IMR-90 (cell line): ENCODE measurements at regions not wholly inside any gene's neighbourhood (a gene's known extent, or its start where the extent isn't known, plus 50 kb on each side); places are given as distances from the start of the nearest gene placed in this dataset.

ENCODE experiments used
- ATAC-seq: fragments of 200-7000 bp; cut with Tn5 transposase; 2 replicates; pipeline ENCODE4 v1.9.1; 2020; ENCODE audit warnings: low read depth, mild to moderate bottlenecking, moderate library complexity
- BruUV-seq: library from RNA; stranded (reverse); fragments of 400-500 nt; replicated peaks from 2 replicates; lab custom pipeline; 2021; lab: Mats Ljungman, UMichigan
- CTCF ChIA-PET: fragments of 300-600 bp; formaldehyde crosslinking; extraction: SDS; loops from one replicate; lab custom pipeline; 2021; ENCODE audit warnings: antibody characterized with exemption; lab: Yijun Ruan, JAX
- POLR2A ChIA-PET: fragments of 300-600 bp; sonication (Branson Sonifier 250); formaldehyde crosslinking; loops from one replicate; lab custom pipeline; 2022; ENCODE audit warnings: antibody characterized with exemption; ENCODE audit not compliant: unreplicated experiment; lab: Charles Lee
- DNase-seq: peaks from one replicate; pipeline ENCODE4 v3.0.0; 2013
- H2AFZ ChIP-seq: replicated peaks from 2 replicates; pipeline ENCODE3; 2013; ENCODE audit warnings: low read length, mild to moderate bottlenecking; ENCODE audit not compliant: poor library complexity
- H2AK5ac ChIP-seq: 2 replicates; pipeline ENCODE4 v1.6.1; 2013; ENCODE audit warnings: low read depth, low read length, inconsistent platforms
- H2AK9ac ChIP-seq: replicated peaks from 2 replicates; pipeline ENCODE3; 2013; ENCODE audit warnings: mild to moderate bottlenecking, low read depth, low read length, moderate library complexity; ENCODE audit not compliant: poor library complexity
- H2BK120ac ChIP-seq: 2 replicates; pipeline ENCODE4 v1.6.1; 2013; ENCODE audit warnings: low read depth, low read length, inconsistent platforms
- H2BK15ac ChIP-seq: 3 replicates; pipeline ENCODE4 v1.6.1; 2013; ENCODE audit warnings: low read depth, low read length, inconsistent platforms
- H2BK20ac ChIP-seq: 2 replicates; pipeline ENCODE4 v1.6.1; 2013; ENCODE audit warnings: low read depth, mild to moderate bottlenecking, inconsistent platforms, low read length, moderate library complexity
- H2BK5ac ChIP-seq: 2 replicates; pipeline ENCODE4 v1.6.1; 2013; ENCODE audit warnings: mild to moderate bottlenecking, low read depth, low read length, inconsistent platforms; ENCODE audit not compliant: poor library complexity, severe bottlenecking
- H3K14ac ChIP-seq: replicated peaks from 2 replicates; pipeline ENCODE4 v1.6.1; 2013; ENCODE audit warnings: low read depth, low read length, inconsistent platforms
- H3K18ac ChIP-seq: 2 replicates; pipeline ENCODE4 v1.6.1; 2013; ENCODE audit warnings: low read depth, low read length, control low read depth
- H3K23ac ChIP-seq: 2 replicates; pipeline ENCODE4 v1.6.1; 2013; ENCODE audit warnings: low read depth, low read length, inconsistent platforms
- H3K27ac ChIP-seq: 2 replicates; pipeline ENCODE4 v1.5.1; 2013; ENCODE audit warnings: mild to moderate bottlenecking, control low read depth, low read length; ENCODE audit not compliant: insufficient read depth
- H3K27me3 ChIP-seq: 2 replicates; pipeline ENCODE4 v1.6.1; 2013; ENCODE audit warnings: low read length; ENCODE audit not compliant: control insufficient read depth, insufficient read depth
- H3K36me3 ChIP-seq: 2 replicates; pipeline ENCODE4 v1.6.1; 2013; ENCODE audit warnings: low read length, mixed read lengths; ENCODE audit not compliant: control insufficient read depth, insufficient read depth
- H3K4ac ChIP-seq: 2 replicates; pipeline ENCODE4 v1.6.1; 2013; ENCODE audit warnings: low read depth, low read length, inconsistent platforms
- H3K4me1 ChIP-seq: 2 replicates; pipeline ENCODE4 v1.6.1; 2013; ENCODE audit warnings: low read length, mixed read lengths; ENCODE audit not compliant: control insufficient read depth, insufficient read depth
- H3K4me2 ChIP-seq: 2 replicates; pipeline ENCODE4 v1.6.1; 2013; ENCODE audit warnings: low read depth, mild to moderate bottlenecking, control low read depth, low read length, moderate library complexity
- H3K4me3 ChIP-seq: 2 replicates; pipeline ENCODE4 v1.5.1; 2013; ENCODE audit warnings: low read depth, mild to moderate bottlenecking, control low read depth, low read length, moderate library complexity; ENCODE audit not compliant: insufficient read depth
- H3K56ac ChIP-seq: 2 replicates; pipeline ENCODE4 v1.6.1; 2013; ENCODE audit warnings: low read length, inconsistent platforms; ENCODE audit not compliant: insufficient read depth; ENCODE audit errors: extremely low read depth
- H3K79me1 ChIP-seq, 2 experiments: 2 replicates each; pipeline ENCODE4 v1.6.1; 2013; ENCODE audit warnings: low read length in 2 of 2, inconsistent platforms in 1 of 2, low read depth in 1 of 2
- H3K9ac ChIP-seq: 2 replicates; pipeline ENCODE4 v1.6.1; 2013; ENCODE audit warnings: low read depth, low read length, control low read depth
- H3K9me1 ChIP-seq: 2 replicates; pipeline ENCODE4 v1.6.1; 2013; ENCODE audit warnings: low read length, inconsistent platforms; ENCODE audit not compliant: insufficient read depth
- H3K9me3 ChIP-seq: 2 replicates; pipeline ENCODE4 v1.6.1; 2013; ENCODE audit warnings: low read length; ENCODE audit not compliant: control insufficient read depth, insufficient read depth
- H4K20me1 ChIP-seq: 2 replicates; pipeline ENCODE4 v1.6.1; 2013; ENCODE audit warnings: low read length, inconsistent platforms; ENCODE audit not compliant: insufficient read depth
- H4K5ac ChIP-seq: 2 replicates; pipeline ENCODE4 v1.6.1; 2013; ENCODE audit warnings: mild to moderate bottlenecking, low read depth, low read length, control low read depth
- H4K8ac ChIP-seq, 2 experiments: 2 replicates each; pipeline ENCODE4 v1.6.1; 2013; ENCODE audit warnings: low read depth in 2 of 2, low read length in 2 of 2, control low read depth in 1 of 2, inconsistent platforms in 1 of 2
- H4K91ac ChIP-seq: 2 replicates; pipeline ENCODE4 v1.6.1; 2013; ENCODE audit warnings: low read depth, low read length, inconsistent platforms; ENCODE audit not compliant: insufficient read depth
- BHLHE40 ChIP-seq: fragments of 150-350 bp; IDR thresholded peaks from 2 replicates; pipeline ENCODE4 v1.6.1; 2016; ENCODE audit warnings: mild to moderate bottlenecking, low read depth, low read length
- NFE2L2 ChIP-seq: fragments of 150-350 bp; IDR thresholded peaks from 2 replicates; pipeline ENCODE4 v1.6.1; 2016; ENCODE audit warnings: low read depth, mild to moderate bottlenecking, low read length
- WGBS, 2 experiments: methylation state at CpG; one replicate each; pipeline versions ENCODE4 v1.1.5 to v1.1.7; 2013; ENCODE audit warnings: missing lambda C conversion rate in 2 of 2; ENCODE audit not compliant: insufficient read length in 1 of 2; ENCODE audit errors: extremely low coverage in 2 of 2; 5-methylcytosine and 5-hydroxymethylcytosine counted together
- dilution Hi-C: fragments of 300-500 bp; cut with HindIII; formaldehyde crosslinking; loops from one replicate; pipeline ENCODE4 v1.14.3; 2018; ENCODE audit warnings: low sequenced_read_pairs; ENCODE audit not compliant: unreplicated experiment
- in situ Hi-C: fragments of 300-500 bp; cut with MboI; formaldehyde crosslinking; loops from 3 replicates; pipeline ENCODE4 v1.14.3; 2019; ENCODE audit warnings: low sequenced_read_pairs, inconsistent platforms, mixed read lengths
- intact Hi-C: fragments of 100-400 bp; cut with micrococcal nuclease; formaldehyde crosslinking; loops from 2 replicates; pipeline ENCODE4 v1.10.0; 2022
- TF ChIP-seq, protein P1 (sequence below): fragments of 150-350 bp; IDR thresholded peaks from 2 replicates; pipeline ENCODE4 v1.6.1; 2016; ENCODE audit warnings: low read depth, mild to moderate bottlenecking, low read length, moderate library complexity, borderline replicate concordance

DNA sequence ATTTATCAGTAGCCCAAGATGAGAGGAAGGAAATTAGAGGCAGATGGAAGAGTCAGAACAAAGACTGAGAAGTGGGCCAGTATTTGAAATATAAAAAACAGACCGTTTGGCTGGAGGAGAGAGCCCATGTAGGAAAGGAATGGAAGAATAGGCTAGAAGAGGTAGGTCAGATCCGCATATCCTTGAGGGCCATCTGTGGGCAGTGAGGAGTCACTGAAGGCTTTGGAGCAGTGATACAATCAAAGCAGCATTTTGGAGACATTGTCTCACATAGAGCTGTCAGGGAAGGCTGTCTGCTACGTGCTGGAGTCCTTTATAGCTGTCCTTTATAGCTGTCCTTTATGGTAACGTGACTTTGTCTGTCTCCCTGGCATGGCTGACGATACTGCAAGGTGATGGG is 92.0 kb upstream of the VEPH1 start:
- Histone ChIP-seq H3K79me1 (no peaks in the 10 kb centered on the region), H4K20me1 (no peaks in the 10 kb centered on the region), H3K4me1 (no peaks in the 10 kb centered on the region), H4K5ac (no peak overlapping the region), H2BK20ac (no peak overlapping the region), H2BK120ac (no peak overlapping the region), H3K56ac (no peak overlapping the region), H2AK9ac (no peak overlapping the region), H3K4me2 (no peak overlapping the region), H2BK15ac (no peak overlapping the region), H3K23ac (no peak overlapping the region), H3K4me3 (no peak overlapping the region), H3K9me3 (no peaks in the 10 kb centered on the region), H2AFZ (no peak overlapping the region), H3K9ac (no peak overlapping the region), H3K4ac (no peak overlapping the region), H4K91ac (no peak overlapping the region), H2BK5ac (no peak overlapping the region), H3K18ac (no peak overlapping the region), H3K27ac (no peak overlapping the region), H3K9me1 (peaks cover 3% of the 10 kb centered on the region; the same call in 1 of the 2 replicates), H4K8ac (no peak overlapping the region), H3K14ac (no peak overlapping the region), H3K27me3 (peaks cover 28% of the 10 kb centered on the region), H2AK5ac (no peak overlapping the region), H3K36me3 (no peaks in the 10 kb centered on the region)
- in situ Hi-C loops, result no loop called here
- intact Hi-C loops, result no loop called here
- no TSS peak for BruUV-seq
- no peak for TF ChIP-seq BHLHE40
- TF ChIP-seq, protein P1, sequence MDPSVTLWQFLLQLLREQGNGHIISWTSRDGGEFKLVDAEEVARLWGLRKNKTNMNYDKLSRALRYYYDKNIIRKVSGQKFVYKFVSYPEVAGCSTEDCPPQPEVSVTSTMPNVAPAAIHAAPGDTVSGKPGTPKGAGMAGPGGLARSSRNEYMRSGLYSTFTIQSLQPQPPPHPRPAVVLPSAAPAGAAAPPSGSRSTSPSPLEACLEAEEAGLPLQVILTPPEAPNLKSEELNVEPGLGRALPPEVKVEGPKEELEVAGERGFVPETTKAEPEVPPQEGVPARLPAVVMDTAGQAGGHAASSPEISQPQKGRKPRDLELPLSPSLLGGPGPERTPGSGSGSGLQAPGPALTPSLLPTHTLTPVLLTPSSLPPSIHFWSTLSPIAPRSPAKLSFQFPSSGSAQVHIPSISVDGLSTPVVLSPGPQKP, result no peak
- TF ChIP-seq NFE2L2, result no peak
- ChIA-PET POLR2A (no interaction called here), CTCF (interaction anchor here (1.5 kb wide), 1 partner anchor 11 kb away, joined by 8 read pairs; no protein-coding TSS in a partner anchor)
- dilution Hi-C loops, result no loop called here
- DNase-seq, result no peak
- no peak for ATAC-seq
- WGBS, 2 experiments, result 20% methylated on average over 1 of the region's 5 CpGs; no CpG with 5 or more reads in 1 of the 2 experiments
